Right renal cortex interstitium (tissue), 3 donors: ENCODE measurements at regions not wholly inside any gene's neighbourhood (a gene's known extent, or its start where the extent isn't known, plus 50 kb on each side); places are given as distances from the start of the nearest gene placed in this dataset.
"Not testable (repeated sequence)": the region's sequence is repeated elsewhere in the genome, so short reads cannot be mapped to it uniquely, and the experiment has no call there.

Experiments
- DNase-seq, 3 donors: peaks; one replicate each; pipeline ENCODE4 v3.0.0-alpha.2; 2013; ENCODE audit warnings: low read depth in 3 of 3, low spot score in 2 of 3

DNA sequence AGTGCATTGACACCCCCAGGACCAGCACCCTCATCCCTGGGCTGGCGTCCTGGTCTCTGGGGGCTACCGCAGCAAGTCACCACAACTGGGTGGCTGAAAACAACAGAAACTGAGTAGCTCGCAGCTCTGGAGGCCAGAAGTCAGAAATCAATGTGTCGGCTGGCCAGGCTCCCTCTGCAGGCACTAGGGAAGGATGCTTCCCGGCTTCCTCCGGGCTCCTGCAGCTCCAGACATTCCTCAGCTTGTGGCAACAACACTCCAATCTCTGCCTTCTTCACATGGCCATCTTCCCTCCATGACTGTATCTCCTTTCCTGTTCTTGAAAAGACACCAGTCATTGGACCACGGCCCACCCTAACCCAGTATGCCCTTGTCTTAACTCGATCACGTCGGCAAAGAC lies 224.2 kb downstream of the NPHP4 start:
- no peak for DNase-seq

DNA sequence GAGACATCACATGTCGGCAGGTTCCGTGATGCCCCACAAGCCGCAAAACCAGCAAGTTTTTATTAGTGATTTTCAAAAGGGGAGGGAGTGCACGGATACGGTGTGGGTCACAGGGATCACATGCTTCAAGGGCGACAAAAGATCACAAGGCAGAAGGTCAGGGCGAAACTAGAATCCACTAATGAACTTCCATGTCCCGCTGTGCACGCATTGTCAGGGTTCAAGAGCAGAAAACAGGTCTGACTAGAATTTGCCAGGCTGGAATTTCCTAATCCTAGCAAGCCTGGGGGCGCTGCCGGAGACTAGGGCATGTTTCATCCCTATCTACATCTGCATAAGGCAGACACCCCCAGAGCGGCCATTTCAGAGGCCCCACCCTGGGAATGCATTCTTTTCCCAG lies 225.2 kb downstream of the NPHP4 start:
- DNase-seq: not testable (repeated sequence)

- no peak for DNase-seq
These were observed 226.0 kb downstream of the NPHP4 start for GRCh38 chr1:5765997-5766913.

DNA sequence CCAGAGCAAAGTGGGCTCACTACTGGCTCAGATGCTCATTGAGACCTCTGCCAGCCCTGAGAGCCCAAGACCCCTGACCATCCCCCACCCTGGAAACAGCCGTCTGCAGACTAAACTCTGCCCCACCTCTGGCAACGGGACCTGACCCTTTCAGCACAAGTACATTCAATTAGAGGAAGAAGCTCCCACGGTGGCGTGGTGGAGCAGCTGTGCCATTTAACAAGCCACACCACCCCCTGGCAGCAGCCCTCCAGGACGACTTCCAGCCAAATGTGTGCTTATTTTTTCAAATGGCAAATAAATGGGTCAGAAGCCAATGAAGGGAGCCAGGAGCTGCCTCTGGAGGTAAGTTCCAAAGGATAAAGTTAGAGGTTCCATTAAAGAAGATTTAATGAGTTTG lies 226.7 kb downstream of the NPHP4 start:
- no peak for DNase-seq

DNA sequence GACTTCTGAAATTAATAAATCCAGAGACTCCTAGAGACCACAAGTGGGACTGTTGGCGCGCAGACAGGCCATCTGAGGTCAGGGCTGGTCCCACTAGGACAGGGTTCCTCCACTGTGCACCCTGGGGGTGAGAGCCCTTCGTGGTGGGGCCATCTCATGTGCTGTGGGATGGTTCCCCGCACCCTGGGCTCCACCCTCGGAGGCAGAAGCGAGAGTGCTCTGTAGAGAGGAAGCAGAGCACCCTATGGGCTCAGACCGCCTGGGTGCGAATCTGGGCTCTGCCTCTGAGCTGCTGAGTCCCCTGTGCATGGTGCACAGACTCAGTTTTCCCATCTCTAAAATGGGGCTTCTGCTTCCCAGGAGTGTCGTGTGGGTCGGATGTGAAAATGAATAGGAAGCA lies 227.3 kb downstream of the NPHP4 start:
- DNase-seq: no peak

DNA sequence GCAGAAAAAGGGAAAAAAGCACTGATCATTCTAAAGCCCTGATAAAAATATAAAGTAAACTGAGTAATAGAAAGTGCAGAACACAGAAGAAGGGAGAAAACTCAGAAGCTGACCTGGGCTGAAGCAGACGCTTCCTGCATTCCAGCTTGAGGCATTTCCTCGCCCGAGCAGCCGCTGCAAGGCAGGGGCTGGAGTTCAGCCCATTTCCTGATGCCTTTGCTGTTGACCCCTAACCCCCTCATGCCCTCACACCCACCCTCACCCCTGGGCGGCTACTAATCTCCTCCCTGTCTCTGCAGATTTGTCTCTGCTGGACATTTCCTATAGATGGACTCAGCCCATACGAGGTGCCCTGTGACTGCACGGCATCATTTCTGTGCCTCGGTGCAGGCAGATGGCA lies 227.8 kb downstream of the NPHP4 start:
- no peak for DNase-seq

DNA sequence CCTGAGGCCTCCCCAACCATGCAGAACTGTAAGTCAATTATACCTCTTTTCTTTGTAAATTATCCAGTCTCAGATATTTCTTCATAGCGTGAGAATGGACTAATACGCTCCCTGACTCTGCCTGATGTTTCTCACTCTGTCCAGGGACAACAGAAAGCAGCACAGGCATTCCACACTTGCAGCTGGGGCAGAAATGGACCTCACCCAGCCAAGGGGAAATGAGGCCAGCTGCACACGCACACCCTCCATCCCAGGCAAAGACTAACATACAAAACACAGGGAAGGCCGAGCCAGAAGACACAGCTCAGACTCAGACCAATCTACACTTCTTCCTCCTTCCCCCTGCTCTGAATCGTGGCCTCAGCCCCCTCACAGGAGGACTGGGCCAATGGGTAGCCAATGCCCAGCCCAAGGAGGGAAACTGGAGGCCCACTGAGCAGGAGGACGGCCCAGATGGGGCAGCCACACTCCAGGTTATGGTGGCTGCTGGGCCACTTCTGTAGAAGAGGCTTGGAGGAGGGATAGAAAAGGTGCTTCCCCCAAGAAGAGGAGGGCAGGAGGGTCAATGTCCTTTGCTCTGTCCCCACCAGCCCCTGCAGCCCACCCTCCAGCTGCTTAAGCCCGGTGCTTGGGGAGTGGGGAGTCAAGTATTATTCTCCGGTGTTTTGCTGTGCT lies 228.4 kb downstream of the NPHP4 start:
- DNase-seq: no peak

GRCh38 chr1:5758859-5759578 lies 233.2 kb downstream of the NPHP4 start:
- no peak for DNase-seq

DNA sequence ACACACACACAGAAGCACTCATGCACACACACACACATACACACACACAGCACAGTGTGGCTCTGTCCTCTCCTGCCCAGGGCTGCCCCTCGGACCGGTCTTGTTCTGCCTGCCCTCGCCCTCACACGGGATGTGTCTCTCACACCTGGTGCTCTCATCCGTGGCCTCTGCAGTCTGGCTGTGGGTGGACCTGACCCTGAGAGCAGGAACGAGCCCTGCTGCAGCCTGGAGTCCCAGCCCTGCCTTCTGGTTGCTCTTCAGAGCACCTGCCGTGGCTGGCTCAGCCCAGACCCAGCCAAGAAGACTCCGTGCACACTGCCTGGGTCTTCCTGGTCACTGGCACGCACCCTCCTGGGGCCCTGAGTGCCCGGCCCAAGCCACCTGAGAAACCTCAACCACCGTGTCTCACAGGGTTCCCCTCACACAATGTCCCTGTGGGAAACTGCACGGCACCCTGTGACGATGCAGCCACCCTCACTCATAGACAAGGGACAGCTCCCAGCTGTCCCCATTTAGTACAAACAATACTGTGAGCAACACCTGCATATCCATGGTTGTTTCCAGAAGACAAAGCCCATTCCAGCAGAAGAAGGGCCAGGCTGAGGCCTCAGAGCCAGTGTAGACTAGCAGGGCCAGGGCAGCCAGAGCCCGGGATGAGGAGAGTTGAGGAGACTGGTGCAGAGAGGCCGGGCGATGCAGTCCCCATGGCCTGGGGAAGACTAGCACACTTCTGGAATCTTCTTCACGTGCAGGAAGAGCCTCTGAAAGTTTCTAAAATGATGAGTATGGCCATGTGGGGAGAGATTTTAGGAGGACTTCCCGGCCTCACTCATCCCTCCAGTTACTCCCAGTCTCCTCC lies 234.0 kb downstream of the NPHP4 start:
- DNase-seq: no peak

GRCh38 chr1:5757187-5757805 lies 234.9 kb downstream of the NPHP4 start:
- DNase-seq: no peak

- no peak for DNase-seq
These were observed 235.6 kb downstream of the NPHP4 start for GRCh38 chr1:5756434-5757186.

DNA sequence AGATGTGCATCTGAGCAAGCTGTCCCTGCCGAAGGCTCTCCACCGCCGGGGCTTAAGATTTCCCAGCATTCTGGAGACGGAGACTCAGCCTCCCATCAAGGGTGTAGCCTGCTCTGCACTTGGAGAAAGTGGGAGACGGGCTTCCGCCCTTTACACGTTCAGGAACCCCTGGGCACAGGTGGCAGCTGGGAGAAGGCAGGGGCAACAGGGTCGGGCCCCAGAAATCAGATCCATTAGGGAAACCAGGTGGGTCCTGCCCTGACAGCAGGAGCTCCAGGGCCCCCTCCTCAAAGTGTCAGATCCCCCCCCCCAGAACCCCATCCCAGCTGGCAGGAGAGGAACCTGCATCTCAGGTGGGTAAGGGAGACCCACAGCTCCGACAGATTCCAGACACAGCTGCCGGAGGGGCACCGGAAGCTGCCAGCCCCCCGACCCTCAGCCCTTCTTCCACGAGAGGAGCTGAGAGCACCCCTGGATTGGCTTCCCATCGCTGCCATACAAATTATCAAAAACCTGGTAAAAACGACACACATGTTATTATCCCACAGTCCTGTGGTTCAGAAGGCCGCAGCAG lies 236.6 kb downstream of the NPHP4 start:
- DNase-seq: no peak

GRCh38 chr1:5754817-5755551 lies 237.2 kb downstream of the NPHP4 start:
- no peak for DNase-seq

GRCh38 chr1:5753549-5754421 lies 238.4 kb downstream of the NPHP4 start:
- DNase-seq: no peak

GRCh38 chr1:5752746-5753548 lies 239.3 kb downstream of the NPHP4 start:
- DNase-seq: no peak
